Smooth muscle cell (in vitro differentiated cells): ENCODE measurements at regions not wholly inside any gene's neighbourhood (a gene's known extent, or its start where the extent isn't known, plus 50 kb on each side); places are given as distances from the start of the nearest gene placed in this dataset.

Source experiments
- DNase-seq: peaks from one replicate; lab custom pipeline; 2025; ENCODE audit not compliant: unreplicated experiment; lab: John Stamatoyannopoulos, UW
- H2AFZ ChIP-seq: fragments of 200-600 bp; sonication (generic); 2 replicates; pipeline ENCODE4 v1.6.0; 2016; ENCODE audit warnings: antibody characterized with exemption, low read depth, mild to moderate bottlenecking
- H3F3A ChIP-seq: fragments of 200-600 bp; sonication (generic); 2 replicates; pipeline ENCODE4 v1.6.0; 2017; ENCODE audit warnings: antibody characterized with exemption, low read depth
- H3K27ac ChIP-seq: fragments of 200-600 bp; sonication (generic); 2 replicates; pipeline ENCODE4 v1.5.1; 2016; ENCODE audit warnings: low read depth, mild to moderate bottlenecking
- H3K27me3 ChIP-seq: fragments of 200-600 bp; sonication (generic); 2 replicates; pipeline ENCODE4 v1.6.1; 2016; ENCODE audit warnings: low read depth, mild to moderate bottlenecking
- H3K36me3 ChIP-seq: fragments of 200-600 bp; sonication (generic); 2 replicates; pipeline ENCODE4 v1.5.1; 2016; ENCODE audit warnings: low read depth
- H3K4me1 ChIP-seq: fragments of 200-600 bp; sonication (generic); 2 replicates; pipeline ENCODE4 v1.5.1; 2016; ENCODE audit warnings: low read depth
- H3K4me2 ChIP-seq: fragments of 200-600 bp; sonication (generic); 2 replicates; pipeline ENCODE4 v1.6.0; 2016; ENCODE audit warnings: mild to moderate bottlenecking
- H3K4me3 ChIP-seq: fragments of 200-600 bp; sonication (generic); 2 replicates; pipeline ENCODE4 v1.5.1; 2016; ENCODE audit warnings: mild to moderate bottlenecking
- H3K79me2 ChIP-seq: fragments of 200-600 bp; sonication (generic); 2 replicates; pipeline ENCODE4 v1.6.0; 2016; ENCODE audit warnings: low read depth, mild to moderate bottlenecking
- H3K9ac ChIP-seq: fragments of 200-600 bp; sonication (generic); 2 replicates; pipeline ENCODE4 v1.6.0; 2016; ENCODE audit warnings: low read depth
- H3K9me3 ChIP-seq: fragments of 200-600 bp; sonication (generic); replicated peaks from 2 replicates; pipeline ENCODE4 v1.5.1; 2016; ENCODE audit warnings: low read depth
- H4K20me1 ChIP-seq: fragments of 200-600 bp; sonication (generic); 2 replicates; pipeline ENCODE4 v1.6.0; 2016; ENCODE audit warnings: low read depth
- WGBS: methylation state at CpG from one replicate; pipeline ENCODE4 v1.1.7; 2016; ENCODE audit warnings: low lambda C conversion rate; 5-methylcytosine and 5-hydroxymethylcytosine counted together
- TF ChIP-seq, protein P1 (sequence below): fragments of 200-600 bp; sonication (generic); IDR thresholded peaks from 2 replicates; pipeline ENCODE4 v1.5.1; 2017; ENCODE audit warnings: borderline replicate concordance, mild to moderate bottlenecking, antibody characterized with exemption; ENCODE audit not compliant: insufficient read depth, poor library complexity, severe bottlenecking

DNA sequence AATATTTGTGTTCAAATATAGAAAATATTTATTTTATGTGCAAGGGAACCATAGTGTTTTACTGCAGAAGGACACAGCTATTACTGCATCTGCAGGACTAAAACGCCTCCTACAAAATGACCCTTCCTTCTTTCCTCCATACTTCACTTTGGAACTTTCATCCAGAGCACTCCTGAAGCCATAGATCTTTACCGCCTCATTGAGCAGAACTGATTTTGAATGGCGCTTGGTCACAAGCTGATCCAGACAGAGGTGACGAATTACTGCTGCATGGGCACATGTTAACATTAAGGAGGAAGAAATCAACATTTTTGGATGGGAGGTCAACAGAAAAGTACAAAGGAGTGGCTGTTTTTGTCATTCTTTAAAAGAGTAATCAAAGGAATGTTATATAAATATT, 931.6 kb downstream of the NCAM2 start:
- no peak for DNase-seq
- Histone ChIP-seq H3K9ac (no peak overlapping the region), H3K27me3 (no peaks in the 10 kb centered on the region), H3K4me2 (no peak overlapping the region), H2AFZ (no peak overlapping the region), H3K36me3 (no peaks in the 10 kb centered on the region), H4K20me1 (no peaks in the 10 kb centered on the region), H3K4me1 (no peaks in the 10 kb centered on the region), H3K79me2 (no peaks in the 10 kb centered on the region), H3K27ac (no peak overlapping the region), H3K4me3 (no peak overlapping the region), H3K9me3 (no peaks in the 10 kb centered on the region), H3F3A (no peaks in the 10 kb centered on the region)
- 87% methylated on average over 4 of the region's 4 CpGs for WGBS
- TF ChIP-seq, protein P1, sequence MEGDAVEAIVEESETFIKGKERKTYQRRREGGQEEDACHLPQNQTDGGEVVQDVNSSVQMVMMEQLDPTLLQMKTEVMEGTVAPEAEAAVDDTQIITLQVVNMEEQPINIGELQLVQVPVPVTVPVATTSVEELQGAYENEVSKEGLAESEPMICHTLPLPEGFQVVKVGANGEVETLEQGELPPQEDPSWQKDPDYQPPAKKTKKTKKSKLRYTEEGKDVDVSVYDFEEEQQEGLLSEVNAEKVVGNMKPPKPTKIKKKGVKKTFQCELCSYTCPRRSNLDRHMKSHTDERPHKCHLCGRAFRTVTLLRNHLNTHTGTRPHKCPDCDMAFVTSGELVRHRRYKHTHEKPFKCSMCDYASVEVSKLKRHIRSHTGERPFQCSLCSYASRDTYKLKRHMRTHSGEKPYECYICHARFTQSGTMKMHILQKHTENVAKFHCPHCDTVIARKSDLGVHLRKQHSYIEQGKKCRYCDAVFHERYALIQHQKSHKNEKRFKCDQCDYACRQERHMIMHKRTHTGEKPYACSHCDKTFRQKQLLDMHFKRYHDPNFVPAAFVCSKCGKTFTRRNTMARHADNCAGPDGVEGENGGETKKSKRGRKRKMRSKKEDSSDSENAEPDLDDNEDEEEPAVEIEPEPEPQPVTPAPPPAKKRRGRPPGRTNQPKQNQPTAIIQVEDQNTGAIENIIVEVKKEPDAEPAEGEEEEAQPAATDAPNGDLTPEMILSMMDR, result no peak

DNA sequence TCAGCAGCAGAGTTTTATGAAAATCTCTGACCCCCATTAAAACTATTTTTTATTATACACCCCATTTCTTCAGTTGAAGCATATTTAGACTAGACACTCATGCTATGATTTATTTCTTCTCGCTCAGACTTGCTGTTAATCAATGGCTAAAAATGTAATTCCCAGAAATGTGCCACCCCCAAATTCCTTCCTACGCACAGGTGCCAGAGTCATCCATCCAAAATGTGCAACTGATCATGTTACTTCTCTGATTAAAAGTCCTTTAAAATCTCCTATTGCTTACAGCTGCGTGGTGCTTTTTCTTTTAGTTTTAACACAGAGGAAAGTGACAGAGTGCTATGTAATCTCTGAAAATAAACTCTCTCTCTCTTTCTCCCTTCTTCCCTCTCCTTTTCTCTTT, 954.4 kb downstream of the NCAM2 start:
- Histone ChIP-seq H3K79me2 (no peaks in the 10 kb centered on the region), H3K4me2 (no peak overlapping the region), H2AFZ (no peak overlapping the region), H4K20me1 (no peaks in the 10 kb centered on the region), H3F3A (no peaks in the 10 kb centered on the region), H3K36me3 (no peaks in the 10 kb centered on the region), H3K9ac (no peak overlapping the region), H3K4me1 (no peaks in the 10 kb centered on the region), H3K4me3 (no peak overlapping the region), H3K27ac (no peak overlapping the region), H3K27me3 (no peaks in the 10 kb centered on the region), H3K9me3 (no peaks in the 10 kb centered on the region)
- DNase-seq, result no peak
- TF ChIP-seq, protein P1, result no peak
- 85% methylated on average over 3 of the region's 3 CpGs for WGBS

DNA sequence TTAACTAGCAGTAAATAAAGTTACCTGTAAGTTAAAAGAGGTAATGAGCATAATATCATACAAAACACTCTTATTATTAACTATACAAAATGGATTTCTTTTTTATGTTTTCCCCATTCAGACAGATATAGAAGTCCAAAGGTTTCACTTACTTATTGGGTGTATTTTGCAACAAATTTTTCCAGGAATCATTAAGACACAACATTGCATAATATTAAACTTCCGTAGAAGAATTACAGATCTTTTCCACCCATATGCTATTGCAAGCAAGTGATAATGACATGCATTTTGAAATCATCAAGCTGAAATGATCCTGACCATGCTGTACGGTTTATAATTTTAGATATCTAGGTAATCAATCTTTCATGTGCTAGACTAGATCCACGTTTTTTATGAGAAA, 957.0 kb downstream of the NCAM2 start:
- Histone ChIP-seq H3K4me1 (no peaks in the 10 kb centered on the region), H3K79me2 (no peaks in the 10 kb centered on the region)

DNA sequence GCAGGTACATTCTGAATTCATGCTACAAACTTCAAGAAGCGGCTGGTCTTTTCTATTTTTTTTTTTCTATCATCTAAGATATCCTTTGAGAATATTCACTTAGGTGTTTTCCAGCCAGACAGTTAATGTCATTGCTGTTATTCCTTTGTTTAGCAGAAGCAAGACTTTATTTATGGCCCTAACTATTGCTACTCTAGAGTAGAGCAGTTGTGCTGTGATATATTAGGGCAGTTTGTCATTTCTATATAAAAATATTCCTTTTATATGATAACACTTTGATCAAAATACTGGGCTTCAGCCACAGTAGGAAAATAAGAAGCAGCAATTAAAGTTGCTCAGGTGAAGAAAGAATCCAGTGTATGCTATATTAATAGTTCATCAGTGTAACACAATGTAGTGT, 959.3 kb downstream of the NCAM2 start:
- no peak overlapping the region for H3K4me3 ChIP-seq

More for the DNA sequence above, 957.0 kb downstream of the NCAM2 start:
- Histone ChIP-seq H3K4me3 (no peak overlapping the region), H2AFZ (no peak overlapping the region), H4K20me1 (no peaks in the 10 kb centered on the region), H3K36me3 (no peaks in the 10 kb centered on the region), H3F3A (no peaks in the 10 kb centered on the region), H3K9ac (no peak overlapping the region), H3K27ac (no peak overlapping the region), H3K9me3 (no peaks in the 10 kb centered on the region), H3K4me2 (no peak overlapping the region), H3K27me3 (no peaks in the 10 kb centered on the region)
- 71% methylated on average over 3 of the region's 3 CpGs for WGBS
- TF ChIP-seq, protein P1, result no peak
- no peak for DNase-seq

More for the DNA sequence above, 959.3 kb downstream of the NCAM2 start:
- no peak for DNase-seq
- H3K9me3 ChIP-seq, result no peaks in the 10 kb centered on the region
- no peak overlapping the region for H2AFZ ChIP-seq
- H3K27me3 ChIP-seq, result no peaks in the 10 kb centered on the region
- no peak overlapping the region for H3K9ac ChIP-seq
- 91% methylated on average over 1 of the region's 1 CpG for WGBS
- TF ChIP-seq, protein P1, result no peak
- no peaks in the 10 kb centered on the region for H3K36me3 ChIP-seq
- no peaks in the 10 kb centered on the region for H3F3A ChIP-seq
- no peak overlapping the region for H3K4me2 ChIP-seq
- no peaks in the 10 kb centered on the region for H3K4me1 ChIP-seq
- H4K20me1 ChIP-seq, result no peaks in the 10 kb centered on the region
- H3K27ac ChIP-seq, result no peak overlapping the region
- no peaks in the 10 kb centered on the region for H3K79me2 ChIP-seq
